B cell (primary cell): ENCODE measurements at regions not wholly inside any gene's neighbourhood (a gene's known extent, or its start where the extent isn't known, plus 50 kb on each side); places are given as distances from the start of the nearest gene placed in this dataset.

Experiments
- ATAC-seq: fragments of 200-7000 bp; cut with Tn5 transposase; one replicate; pipeline ENCODE4 v1.10.0; 2021; ENCODE audit warnings: low read depth, mild to moderate bottlenecking, moderate number of reproducible peaks, moderate library complexity
- CTCF ChIA-PET: fragments of 350-600 bp; sonication (Branson Sonifier 250); formaldehyde crosslinking; loops from one replicate; lab custom pipeline; 2021; ENCODE audit warnings: antibody characterized with exemption, inconsistent platforms; lab: Charles Lee
- POLR2A ChIA-PET: fragments of 350-600 bp; sonication (Branson Sonifier 250); formaldehyde crosslinking; loops from one replicate; lab custom pipeline; 2021; ENCODE audit warnings: antibody characterized with exemption; lab: Charles Lee
- DNase-seq: peaks from one replicate; pipeline ENCODE4 v3.0.0; 2013
- H2AFZ ChIP-seq: 2 replicates; pipeline ENCODE4 v1.6.1; 2012; ENCODE audit warnings: mild to moderate bottlenecking, low read depth, low read length; ENCODE audit not compliant: insufficient read depth, poor library complexity, severe bottlenecking
- H3K27ac ChIP-seq, 2 donors: 1 replicate in 1 of 2; 2 replicates in 1 of 2; pipeline ENCODE4 v1.5.1; 2012 to 2013; ENCODE audit warnings: low read length in 2 of 2, mild to moderate bottlenecking in 2 of 2, moderate library complexity in 1 of 2
- H3K27me3 ChIP-seq, 4 experiments: fragments of 200-600 bp in 1 of 4; sonication (generic) in 1 of 4; replicated peaks in 1 of 4; 1 replicate in 2 of 4; 2 replicates in 2 of 4; pipeline versions ENCODE4 v1.6.1 to v1.7.0; 2013 to 2016; ENCODE audit warnings: low read length in 3 of 4, mild to moderate bottlenecking in 2 of 4, mixed read lengths in 1 of 4, moderate library complexity in 1 of 4; ENCODE audit not compliant: insufficient read depth in 4 of 4, control insufficient read depth in 3 of 4; ENCODE audit errors: control extremely low read depth in 1 of 4
- H3K36me3 ChIP-seq, 2 experiments: replicated peaks in 1 of 2; 1 replicate in 1 of 2; 2 replicates in 1 of 2; pipeline versions ENCODE4 v1.6.1 to v1.7.1; 2013; ENCODE audit warnings: low read length in 1 of 2; ENCODE audit not compliant: insufficient read depth in 2 of 2, control insufficient read depth in 1 of 2; ENCODE audit errors: control extremely low read depth in 1 of 2, extremely low read depth in 1 of 2
- H3K4me1 ChIP-seq, 2 donors: fragments of 200-600 bp in 1 of 2; sonication (generic) in 1 of 2; 1 replicate in 1 of 2; 2 replicates in 1 of 2; pipeline versions ENCODE4 v1.5.1 to v1.6.1; 2013 to 2017; ENCODE audit warnings: low read length in 2 of 2; ENCODE audit not compliant: control insufficient read depth in 2 of 2, insufficient read depth in 2 of 2
- H3K4me2 ChIP-seq: replicated peaks from 2 replicates; pipeline ENCODE3; 2012; ENCODE audit warnings: mild to moderate bottlenecking, low read depth, low read length; ENCODE audit not compliant: poor library complexity, severe bottlenecking
- H3K4me3 ChIP-seq, 5 experiments: fragments of 200-600 bp in 1 of 5; sonication (generic) in 1 of 5; 1 replicate in 3 of 5; 2 replicates in 2 of 5; pipeline versions ENCODE4 v1.5.1 to v1.7.0; 2011 to 2016; ENCODE audit warnings: low read length in 4 of 5, mild to moderate bottlenecking in 4 of 5, low read depth in 2 of 5, control low read depth in 1 of 5, moderate library complexity in 1 of 5; ENCODE audit not compliant: insufficient read depth in 1 of 5; ENCODE audit errors: control extremely low read depth in 1 of 5, extremely low read depth in 1 of 5
- H3K79me2 ChIP-seq: fragments of 200-600 bp; sonication (generic); one replicate; pipeline ENCODE4 v1.6.0; 2016; ENCODE audit warnings: low read length; ENCODE audit not compliant: control insufficient read depth, insufficient read depth
- H3K9ac ChIP-seq: fragments of 200-600 bp; sonication (generic); 2 replicates; pipeline ENCODE4 v1.6.1; 2017; ENCODE audit warnings: mild to moderate bottlenecking, low read length, moderate library complexity
- H3K9me3 ChIP-seq, 3 donors: one replicate each; pipeline versions ENCODE4 v1.6.1 to v1.7.1; 2013; ENCODE audit warnings: low read length in 2 of 3; ENCODE audit not compliant: control insufficient read depth in 2 of 3, insufficient read depth in 1 of 3; ENCODE audit errors: control extremely low read depth in 1 of 3
- H4K20me1 ChIP-seq: 2 replicates; pipeline ENCODE4 v1.6.0; 2012; ENCODE audit warnings: mild to moderate bottlenecking, low read length; ENCODE audit not compliant: insufficient read depth, control insufficient read depth, poor library complexity, severe bottlenecking
- H3K27ac Mint-ChIP-seq: one replicate; pipeline ENCODE4 v1.8.0; 2021; ENCODE audit warnings: mixed read lengths
- H3K27me3 Mint-ChIP-seq: one replicate; pipeline ENCODE4 v1.8.0; 2021; ENCODE audit warnings: mixed read lengths
- H3K4me1 Mint-ChIP-seq: one replicate; pipeline ENCODE4 v1.8.0; 2021; ENCODE audit warnings: mixed read lengths
- H3K4me3 Mint-ChIP-seq: one replicate; pipeline ENCODE4 v1.8.0; 2021; ENCODE audit warnings: mixed read lengths
- H3K9me3 Mint-ChIP-seq: one replicate; pipeline ENCODE4 v1.8.0; 2022; ENCODE audit warnings: mixed read lengths; ENCODE audit not compliant: insufficient read depth
- EZH2 ChIP-seq: IDR thresholded peaks from 2 replicates; pipeline ENCODE4 v1.6.1; 2012; ENCODE audit warnings: borderline replicate concordance, low read depth, mild to moderate bottlenecking, moderate library complexity, low read length; ENCODE audit not compliant: insufficient read depth, poor library complexity, severe bottlenecking
- WGBS: methylation state at CpG from one replicate; pipeline ENCODE4 v1.1.5; 2013; ENCODE audit warnings: missing lambda C conversion rate; ENCODE audit not compliant: insufficient coverage; 5-methylcytosine and 5-hydroxymethylcytosine counted together
- intact Hi-C: fragments of 100-400 bp; cut with micrococcal nuclease; formaldehyde crosslinking; loops from one replicate; pipeline ENCODE4 v1.10.0; 2022
- TF ChIP-seq, protein P1 (sequence below): fragments of 200-600 bp; IDR thresholded peaks from one replicate; pipeline ENCODE4 v1.8.0; 2022; ENCODE audit warnings: antibody characterized with exemption, mild to moderate bottlenecking

GRCh38 chr7:67450171-67450570 lies 453.5 kb downstream of the TYW1 start:
- Histone ChIP-seq H3K4me1 (no peaks in the 10 kb centered on the region), H3K79me2 (no peaks in the 10 kb centered on the region), H4K20me1 (no peaks in the 10 kb centered on the region), H3K9me3 (peaks cover 0 to 20% (median 0%) of the 10 kb centered on the region in 3 donors), H2AFZ (no peak overlapping the region), H3K4me3 (no peak overlapping the region), H3K9ac (no peak overlapping the region), H3K36me3 (no peaks in the 10 kb centered on the region), H3K27ac (no peak overlapping the region), H3K27me3 (no peaks in the 10 kb centered on the region), H3K4me2 (no peak overlapping the region)
- ChIA-PET POLR2A (no interaction called here), CTCF (no interaction called here)
- H3K4me3 Mint-ChIP-seq = no peak overlapping the region
- H3K9me3 Mint-ChIP-seq = peaks cover 2% of the 10 kb centered on the region
- H3K4me1 Mint-ChIP-seq = no peaks in the 10 kb centered on the region
- ATAC-seq = no peak
- no peaks in the 10 kb centered on the region for H3K27me3 Mint-ChIP-seq
- intact Hi-C loops = no loop called here
- no peak overlapping the region for H3K27ac Mint-ChIP-seq
- WGBS = 72% methylated on average over 2 of the region's 3 CpGs
- DNase-seq = no peak
- TF ChIP-seq, protein P1, sequence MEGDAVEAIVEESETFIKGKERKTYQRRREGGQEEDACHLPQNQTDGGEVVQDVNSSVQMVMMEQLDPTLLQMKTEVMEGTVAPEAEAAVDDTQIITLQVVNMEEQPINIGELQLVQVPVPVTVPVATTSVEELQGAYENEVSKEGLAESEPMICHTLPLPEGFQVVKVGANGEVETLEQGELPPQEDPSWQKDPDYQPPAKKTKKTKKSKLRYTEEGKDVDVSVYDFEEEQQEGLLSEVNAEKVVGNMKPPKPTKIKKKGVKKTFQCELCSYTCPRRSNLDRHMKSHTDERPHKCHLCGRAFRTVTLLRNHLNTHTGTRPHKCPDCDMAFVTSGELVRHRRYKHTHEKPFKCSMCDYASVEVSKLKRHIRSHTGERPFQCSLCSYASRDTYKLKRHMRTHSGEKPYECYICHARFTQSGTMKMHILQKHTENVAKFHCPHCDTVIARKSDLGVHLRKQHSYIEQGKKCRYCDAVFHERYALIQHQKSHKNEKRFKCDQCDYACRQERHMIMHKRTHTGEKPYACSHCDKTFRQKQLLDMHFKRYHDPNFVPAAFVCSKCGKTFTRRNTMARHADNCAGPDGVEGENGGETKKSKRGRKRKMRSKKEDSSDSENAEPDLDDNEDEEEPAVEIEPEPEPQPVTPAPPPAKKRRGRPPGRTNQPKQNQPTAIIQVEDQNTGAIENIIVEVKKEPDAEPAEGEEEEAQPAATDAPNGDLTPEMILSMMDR = no peak
- TF ChIP-seq EZH2 = no peak

GRCh38 chr7:67451306-67451705 lies 454.7 kb downstream of the TYW1 start:
- no peak overlapping the region for H3K27ac Mint-ChIP-seq
- no peak overlapping the region for H3K27ac ChIP-seq
- H3K9me3 Mint-ChIP-seq = peaks cover 2% of the 10 kb centered on the region
- H2AFZ ChIP-seq = no peak overlapping the region
- no peak overlapping the region for H3K9ac ChIP-seq
- H3K4me1 Mint-ChIP-seq = no peaks in the 10 kb centered on the region
- POLR2A ChIA-PET = no interaction called here
- WGBS = 89% methylated on average over 9 of the region's 9 CpGs
- DNase-seq (no peak), ATAC-seq (no peak)
- H4K20me1 ChIP-seq = no peaks in the 10 kb centered on the region
- no peaks in the 10 kb centered on the region for H3K4me1 ChIP-seq
- peaks cover 0 to 13% (median 0%) of the 10 kb centered on the region in 3 donors for H3K9me3 ChIP-seq
- H3K27me3 ChIP-seq = no peaks in the 10 kb centered on the region
- no peak overlapping the region for H3K4me2 ChIP-seq
- H3K4me3 ChIP-seq = no peak overlapping the region
- CTCF ChIA-PET = no interaction called here
- H3K36me3 ChIP-seq = no peaks in the 10 kb centered on the region
- H3K27me3 Mint-ChIP-seq = no peaks in the 10 kb centered on the region
- intact Hi-C loops = no loop called here
- no peaks in the 10 kb centered on the region for H3K79me2 ChIP-seq
- TF ChIP-seq EZH2 = no peak
- TF ChIP-seq, protein P1 = no peak
- no peak overlapping the region for H3K4me3 Mint-ChIP-seq
